SIG-M5 treated with dmso at 0.1 percent for 504 hours (cell line): ENCODE measurements at regions not wholly inside any gene's neighbourhood (a gene's known extent, or its start where the extent isn't known, plus 50 kb on each side); places are given as distances from the start of the nearest gene placed in this dataset.
A peak's percentile ranks its signal among the peaks of the same experiment; 100 is the strongest.
"Not testable (repeated sequence)": the region's sequence is repeated elsewhere in the genome, so short reads cannot be mapped to it uniquely, and the experiment has no call there.

Experiments
- DNase-seq: peaks from one replicate; lab custom pipeline; 2025; ENCODE audit not compliant: unreplicated experiment; lab: John Stamatoyannopoulos, UW

- DNase-seq = no peak
Observed at GRCh38 chr17:77085926-77086432, 54.8 kb upstream of the SEC14L1 start.

- peak; percentile 63 for DNase-seq
Observed at GRCh38 chr17:77086433-77087010, 54.2 kb upstream of the SEC14L1 start.

DNA sequence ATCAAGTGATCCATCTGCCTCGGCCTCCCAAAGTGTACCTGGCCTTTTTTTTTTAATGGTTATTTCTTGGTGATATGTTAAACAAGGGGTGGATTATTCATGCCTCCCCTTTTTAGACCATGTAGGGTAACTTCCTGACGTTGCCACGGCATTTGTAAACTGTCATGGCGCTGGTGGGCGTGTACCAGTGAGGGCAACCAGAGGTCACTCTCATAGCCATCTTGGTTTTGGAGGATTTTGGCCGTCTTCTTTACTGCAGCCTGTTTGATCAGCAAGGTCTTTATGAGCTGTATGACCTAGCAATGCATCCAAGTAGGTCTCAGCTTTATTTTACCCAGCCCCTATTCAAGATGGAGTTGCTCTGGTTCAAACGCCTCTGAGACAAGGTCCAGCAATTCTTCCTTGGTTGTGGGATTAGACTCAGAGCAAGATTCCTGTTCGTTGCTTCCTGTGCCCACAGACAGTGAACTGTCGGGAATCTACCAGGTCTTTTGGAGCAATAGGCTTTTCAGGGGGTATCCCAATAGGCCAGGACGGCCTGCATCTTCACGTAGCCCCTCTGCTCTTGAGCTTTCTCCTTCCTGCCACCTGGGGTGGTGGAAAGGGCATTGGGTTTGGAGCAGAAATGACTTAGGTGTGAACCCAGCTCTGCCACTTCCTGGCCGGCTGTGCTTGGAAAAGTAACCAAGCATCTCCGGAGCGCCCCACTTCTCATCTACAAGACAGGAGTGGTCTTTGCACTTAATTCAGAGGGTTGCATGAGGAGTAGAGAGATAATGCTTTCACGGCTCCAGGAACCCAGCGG is 52.9 kb upstream of the SEC14L1 start:
- no peak for DNase-seq

DNA sequence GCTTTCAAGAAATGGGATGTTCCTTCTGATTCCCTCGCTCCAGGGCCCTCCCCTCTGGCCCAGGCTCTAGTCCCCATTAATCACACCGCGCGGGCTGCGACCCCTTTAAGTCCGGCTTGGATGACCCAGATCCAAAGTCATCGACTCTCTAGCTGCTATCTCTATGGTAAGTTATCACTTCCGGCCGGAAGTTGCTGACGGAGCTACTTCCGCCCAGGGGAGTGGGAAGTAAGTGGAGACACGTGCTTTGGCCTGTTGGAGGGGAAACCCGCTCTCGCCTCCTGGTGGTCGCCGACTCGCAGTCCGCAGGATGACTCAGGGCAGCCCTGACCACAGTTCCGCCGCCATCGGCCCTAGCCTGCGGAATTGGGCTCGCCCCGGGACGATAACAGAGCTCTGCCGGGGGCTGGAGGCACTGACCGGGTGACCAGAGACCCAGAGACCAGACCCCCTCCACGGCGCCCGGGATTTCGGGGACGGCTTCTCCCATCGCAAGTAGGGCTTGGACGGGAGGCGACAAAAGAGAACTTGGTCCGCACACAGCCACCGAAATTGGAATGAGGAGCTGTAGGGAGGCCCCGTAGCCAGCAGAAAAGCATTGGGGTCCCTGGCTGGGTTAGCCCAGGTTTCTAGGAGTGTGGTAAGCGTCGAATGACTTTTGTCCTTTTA is 52.2 kb upstream of the SEC14L1 start:
- DNase-seq = peak; percentile 97

DNA sequence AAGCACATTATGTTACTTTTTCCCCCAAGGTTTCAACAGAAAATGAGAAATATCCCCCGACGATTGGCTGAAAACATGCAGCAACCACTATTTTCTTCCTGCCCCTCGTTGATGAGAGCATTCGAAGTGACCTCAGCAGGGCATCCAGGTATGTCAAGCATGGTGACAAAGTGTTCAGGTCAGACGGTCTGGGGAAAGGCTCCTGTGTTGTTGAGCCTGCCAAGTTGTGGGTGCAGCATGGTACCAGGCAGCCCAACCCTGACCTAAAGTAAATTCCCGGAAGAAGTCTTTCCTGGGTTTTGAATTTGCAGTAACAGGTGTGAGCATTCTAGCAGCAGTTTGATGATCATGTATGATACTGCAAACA is 51.7 kb upstream of the SEC14L1 start:
- DNase-seq = no peak

GRCh38 chr17:77089949-77090348 is 50.8 kb upstream of the SEC14L1 start:
- not testable (repeated sequence) for DNase-seq

DNA sequence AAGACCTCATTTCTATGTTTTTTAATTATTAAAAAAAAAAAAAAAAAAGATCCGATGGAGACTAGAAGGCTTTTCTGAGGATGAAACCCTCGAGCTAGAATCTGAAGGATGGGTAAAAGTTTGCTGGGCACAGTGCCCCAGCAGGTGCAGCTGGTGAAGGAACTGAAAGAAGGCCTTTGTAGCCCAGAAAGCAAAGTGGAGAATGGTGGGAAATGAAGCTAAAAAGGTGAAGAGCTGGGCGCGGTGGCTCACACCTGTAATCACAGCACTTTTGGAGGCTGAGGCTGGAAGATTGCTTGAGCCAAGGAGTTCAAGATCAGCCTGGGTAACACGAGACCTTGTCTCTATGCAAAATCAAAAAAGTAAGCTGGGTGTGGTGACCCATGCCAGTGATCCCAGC is 50.3 kb upstream of the SEC14L1 start:
- no peak for DNase-seq
